ENCODE measurements at regions not wholly inside any gene's neighbourhood (a gene's known extent, or its start where the extent isn't known, plus 50 kb on each side); places are given as distances from the start of the nearest gene placed in this dataset.

GRCh38 chr1:199297174-199297573 is 658.3 kb downstream of the PTPRC start:
- DNase-seq = no peak

GRCh38 chr1:199297887-199298286 is 659.0 kb downstream of the PTPRC start:
- DNase-seq = no peak

GRCh38 chr1:199298825-199299224 is 660.0 kb downstream of the PTPRC start:
- DNase-seq = no peak

GRCh38 chr1:199301472-199302217 is 662.8 kb downstream of the PTPRC start:
- no peak for DNase-seq

- no peak for DNase-seq
Observed at GRCh38 chr1:199302554-199302953, 663.7 kb downstream of the PTPRC start.

GRCh38 chr1:199303035-199303434 is 664.2 kb downstream of the PTPRC start:
- DNase-seq = no peak

- no peak for DNase-seq
Observed at GRCh38 chr1:199305053-199305452, 666.2 kb downstream of the PTPRC start.

GRCh38 chr1:199307496-199308264 is 668.8 kb downstream of the PTPRC start:
- no peak for DNase-seq

- no peak for DNase-seq
Observed at GRCh38 chr1:199308349-199308846, 669.6 kb downstream of the PTPRC start.

GRCh38 chr1:199310708-199311107 is 671.9 kb downstream of the PTPRC start:
- DNase-seq = no peak

- no peak for DNase-seq
Observed at GRCh38 chr1:199311478-199312262, 672.8 kb downstream of the PTPRC start.

- DNase-seq = no peak
Observed at GRCh38 chr1:199312626-199313025, 673.8 kb downstream of the PTPRC start.

- no peak for DNase-seq
Observed at GRCh38 chr1:199313444-199313843, 674.6 kb downstream of the PTPRC start.

GRCh38 chr1:199319341-199319740 is 680.5 kb downstream of the PTPRC start:
- no peak for DNase-seq

- DNase-seq = no peak
Observed at GRCh38 chr1:199322278-199322677, 683.4 kb downstream of the PTPRC start.

- no peak for DNase-seq
Observed at GRCh38 chr1:199333180-199333579, 694.3 kb upstream of the NR5A2 start.

GRCh38 chr1:199335496-199335895 is 692.0 kb upstream of the NR5A2 start:
- no peak for DNase-seq

GRCh38 chr1:199336745-199337640 is 690.5 kb upstream of the NR5A2 start:
- DNase-seq = no peak

GRCh38 chr1:199338760-199339159 is 688.8 kb upstream of the NR5A2 start:
- no peak for DNase-seq

- DNase-seq = no peak
Observed at GRCh38 chr1:199352351-199352750, 675.2 kb upstream of the NR5A2 start.

GRCh38 chr1:199353906-199354305 is 673.6 kb upstream of the NR5A2 start:
- DNase-seq = no peak

- DNase-seq = no peak
Observed at GRCh38 chr1:199356561-199356960, 670.9 kb upstream of the NR5A2 start.

Measured in NCI-H510A (cell line).